ENCODE measurements at regions not wholly inside any gene's neighbourhood (a gene's known extent, or its start where the extent isn't known, plus 50 kb on each side); places are given as distances from the start of the nearest gene placed in this dataset.

GRCh38 chr10:130974166-130974565, 337.4 kb downstream of the TCERG1L start:
- no peak for TF ChIP-seq EZH2phosphoT487 (IDR thresholded peaks at IDR 0.05; ENCODE audit: insufficient read depth, low read depth)
- TF ChIP-seq EZH2 (IDR thresholded peaks at IDR 0.05; ENCODE audit: insufficient read depth, poor library complexity, severe bottlenecking): no peak

Measured in GM23248 (cell line).